ENCODE measurements at regions not wholly inside any gene's neighbourhood (a gene's known extent, or its start where the extent isn't known, plus 50 kb on each side); places are given as distances from the start of the nearest gene placed in this dataset.
"Not testable (repeated sequence)": the region's sequence is repeated elsewhere in the genome, so short reads cannot be mapped to it uniquely, and the experiment has no call there.

- TF ChIP-seq, protein P1, sequence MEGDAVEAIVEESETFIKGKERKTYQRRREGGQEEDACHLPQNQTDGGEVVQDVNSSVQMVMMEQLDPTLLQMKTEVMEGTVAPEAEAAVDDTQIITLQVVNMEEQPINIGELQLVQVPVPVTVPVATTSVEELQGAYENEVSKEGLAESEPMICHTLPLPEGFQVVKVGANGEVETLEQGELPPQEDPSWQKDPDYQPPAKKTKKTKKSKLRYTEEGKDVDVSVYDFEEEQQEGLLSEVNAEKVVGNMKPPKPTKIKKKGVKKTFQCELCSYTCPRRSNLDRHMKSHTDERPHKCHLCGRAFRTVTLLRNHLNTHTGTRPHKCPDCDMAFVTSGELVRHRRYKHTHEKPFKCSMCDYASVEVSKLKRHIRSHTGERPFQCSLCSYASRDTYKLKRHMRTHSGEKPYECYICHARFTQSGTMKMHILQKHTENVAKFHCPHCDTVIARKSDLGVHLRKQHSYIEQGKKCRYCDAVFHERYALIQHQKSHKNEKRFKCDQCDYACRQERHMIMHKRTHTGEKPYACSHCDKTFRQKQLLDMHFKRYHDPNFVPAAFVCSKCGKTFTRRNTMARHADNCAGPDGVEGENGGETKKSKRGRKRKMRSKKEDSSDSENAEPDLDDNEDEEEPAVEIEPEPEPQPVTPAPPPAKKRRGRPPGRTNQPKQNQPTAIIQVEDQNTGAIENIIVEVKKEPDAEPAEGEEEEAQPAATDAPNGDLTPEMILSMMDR (conservative IDR thresholded peaks at IDR 0.05; ENCODE audit: low read length) = not testable (repeated sequence)
- TF ChIP-seq EZH2phosphoT487 (IDR thresholded peaks at IDR 0.05; ENCODE audit: borderline replicate concordance) = not testable (repeated sequence)
These were observed 936.7 kb downstream of the KCNJ2 start for GRCh38 chr17:71106056-71106455.

All from Loucy (cell line).